ENCODE measurements at regions not wholly inside any gene's neighbourhood (a gene's known extent, or its start where the extent isn't known, plus 50 kb on each side); places are given as distances from the start of the nearest gene placed in this dataset.

- DNase-seq (no peak), ATAC-seq (ENCODE audit: low read depth in 2 of 2) (no peak)
- H3K27me3 ChIP-seq (ENCODE audit: control insufficient read depth, insufficient read depth, low read length): no peaks in the 10 kb centered on the region
- no peak overlapping the region for H3K4me3 ChIP-seq (ENCODE audit: low read depth, low read length)
- peaks cover 0 to 5% of the 10 kb centered on the region in 2 experiments for H3K9me3 ChIP-seq (ENCODE audit: control insufficient read depth in 2 of 2, low read length in 2 of 2)
- Mint-ChIP-seq H3K9me3 (peaks cover 0 to 18% (median 5%) of the 10 kb centered on the region in 7 donors), H3K36me3 (no peaks in the 10 kb centered on the region), H3K27me3 (no peaks in the 10 kb centered on the region), H3K27ac (no peak overlapping the region), H3K4me3 (no peak overlapping the region), H3K4me1 (no peaks in the 10 kb centered on the region)
- H3K4me1 ChIP-seq (ENCODE audit: control insufficient read depth, insufficient read depth, low read length, poor library complexity, severe bottlenecking): no peaks in the 10 kb centered on the region
- no peak overlapping the region for H3K27ac ChIP-seq (ENCODE audit: insufficient read depth, low read length, poor library complexity, severe bottlenecking)
- H3K36me3 ChIP-seq (ENCODE audit: control insufficient read depth, insufficient read depth, low read length): no peaks in the 10 kb centered on the region
Measured at GRCh38 chr5:152193391-152194107, 211.5 kb downstream of the NMUR2 start.

GRCh38 chr5:152188251-152188650, 216.8 kb downstream of the NMUR2 start:
- Histone ChIP-seq H3K9me3 (ENCODE audit: control insufficient read depth in 2 of 2, low read length in 2 of 2) (peaks cover 0 to 5% of the 10 kb centered on the region in 2 experiments), H3K27me3 (ENCODE audit: control insufficient read depth, insufficient read depth, low read length) (no peaks in the 10 kb centered on the region), H3K4me1 (ENCODE audit: control insufficient read depth, insufficient read depth, low read length, poor library complexity, severe bottlenecking) (no peaks in the 10 kb centered on the region), H3K27ac (ENCODE audit: insufficient read depth, low read length, poor library complexity, severe bottlenecking) (no peak overlapping the region), H3K4me3 (ENCODE audit: low read depth, low read length) (no peak overlapping the region), H3K36me3 (ENCODE audit: control insufficient read depth, insufficient read depth, low read length) (no peaks in the 10 kb centered on the region)
- ATAC-seq (ENCODE audit: low read depth in 2 of 2) (no peak), DNase-seq (no peak)
- H3K36me3 Mint-ChIP-seq: no peaks in the 10 kb centered on the region
- peaks cover 4% of the 10 kb centered on the region for H3K27me3 Mint-ChIP-seq
- no peak overlapping the region for H3K27ac Mint-ChIP-seq
- H3K9me3 Mint-ChIP-seq: peaks cover 0 to 19% (median 3%) of the 10 kb centered on the region in 7 donors
- no peak overlapping the region for H3K4me3 Mint-ChIP-seq
- no peaks in the 10 kb centered on the region for H3K4me1 Mint-ChIP-seq

GRCh38 chr5:152187668-152188067, 217.4 kb downstream of the NMUR2 start:
- Mint-ChIP-seq H3K4me3 (no peak overlapping the region), H3K9me3 (peaks cover 0 to 13% (median 0%) of the 10 kb centered on the region in 7 donors), H3K4me1 (no peaks in the 10 kb centered on the region), H3K27me3 (peaks cover 4% of the 10 kb centered on the region), H3K36me3 (no peaks in the 10 kb centered on the region), H3K27ac (no peak overlapping the region)
- no peak for ATAC-seq (ENCODE audit: low read depth in 2 of 2)
- no peak overlapping the region for H3K4me3 ChIP-seq (ENCODE audit: low read depth, low read length)
- no peak overlapping the region for H3K27ac ChIP-seq (ENCODE audit: insufficient read depth, low read length, poor library complexity, severe bottlenecking)
- H3K4me1 ChIP-seq (ENCODE audit: control insufficient read depth, insufficient read depth, low read length, poor library complexity, severe bottlenecking): no peaks in the 10 kb centered on the region
- no peaks in the 10 kb centered on the region for H3K36me3 ChIP-seq (ENCODE audit: control insufficient read depth, insufficient read depth, low read length)
- no peaks in the 10 kb centered on the region for H3K27me3 ChIP-seq (ENCODE audit: control insufficient read depth, insufficient read depth, low read length)
- peaks cover 0 to 2% of the 10 kb centered on the region in 2 experiments for H3K9me3 ChIP-seq (ENCODE audit: control insufficient read depth in 2 of 2, low read length in 2 of 2)
- DNase-seq: no peak

- Histone ChIP-seq H3K36me3 (ENCODE audit: control insufficient read depth, insufficient read depth, low read length) (no peaks in the 10 kb centered on the region), H3K27ac (ENCODE audit: insufficient read depth, low read length, poor library complexity, severe bottlenecking) (no peak overlapping the region), H3K4me1 (ENCODE audit: control insufficient read depth, insufficient read depth, low read length, poor library complexity, severe bottlenecking) (no peaks in the 10 kb centered on the region), H3K4me3 (ENCODE audit: low read depth, low read length) (no peak overlapping the region), H3K27me3 (ENCODE audit: control insufficient read depth, insufficient read depth, low read length) (no peaks in the 10 kb centered on the region), H3K9me3 (ENCODE audit: control insufficient read depth in 2 of 2, low read length in 2 of 2) (no peaks in the 10 kb centered on the region)
- no peak for DNase-seq
- H3K4me3 Mint-ChIP-seq: no peak overlapping the region
- H3K27me3 Mint-ChIP-seq: peaks cover 4% of the 10 kb centered on the region
- H3K36me3 Mint-ChIP-seq: no peaks in the 10 kb centered on the region
- H3K27ac Mint-ChIP-seq: no peak overlapping the region
- no peaks in the 10 kb centered on the region for H3K4me1 Mint-ChIP-seq
- no peak for ATAC-seq (ENCODE audit: low read depth in 2 of 2)
- peaks cover 0 to 5% (median under 1%) of the 10 kb centered on the region in 7 donors for H3K9me3 Mint-ChIP-seq
Measured at GRCh38 chr5:152185547-152186245, 219.4 kb downstream of the NMUR2 start.

GRCh38 chr5:152184266-152184665, 220.8 kb downstream of the NMUR2 start:
- no peaks in the 10 kb centered on the region for H3K4me1 Mint-ChIP-seq
- no peaks in the 10 kb centered on the region for H3K36me3 ChIP-seq (ENCODE audit: control insufficient read depth, insufficient read depth, low read length)
- H3K27me3 Mint-ChIP-seq: peaks cover 4% of the 10 kb centered on the region
- no peaks in the 10 kb centered on the region for H3K36me3 Mint-ChIP-seq
- H3K9me3 ChIP-seq (ENCODE audit: control insufficient read depth in 2 of 2, low read length in 2 of 2): peaks cover 0 to 8% of the 10 kb centered on the region in 2 experiments
- no peak overlapping the region for H3K4me3 Mint-ChIP-seq
- H3K4me3 ChIP-seq (ENCODE audit: low read depth, low read length): no peak overlapping the region
- H3K4me1 ChIP-seq (ENCODE audit: control insufficient read depth, insufficient read depth, low read length, poor library complexity, severe bottlenecking): no peaks in the 10 kb centered on the region
- H3K9me3 Mint-ChIP-seq: peaks cover 0 to 7% (median 3%) of the 10 kb centered on the region in 7 donors
- H3K27ac ChIP-seq (ENCODE audit: insufficient read depth, low read length, poor library complexity, severe bottlenecking): no peak overlapping the region
- DNase-seq (no peak), ATAC-seq (ENCODE audit: low read depth in 2 of 2) (no peak)
- H3K27ac Mint-ChIP-seq: no peak overlapping the region
- H3K27me3 ChIP-seq (ENCODE audit: control insufficient read depth, insufficient read depth, low read length): no peaks in the 10 kb centered on the region

GRCh38 chr5:152181461-152181860, 223.6 kb downstream of the NMUR2 start:
- Histone ChIP-seq H3K4me1 (ENCODE audit: control insufficient read depth, insufficient read depth, low read length, poor library complexity, severe bottlenecking) (no peaks in the 10 kb centered on the region), H3K4me3 (ENCODE audit: low read depth, low read length) (no peak overlapping the region), H3K27me3 (ENCODE audit: control insufficient read depth, insufficient read depth, low read length) (no peaks in the 10 kb centered on the region), H3K27ac (ENCODE audit: insufficient read depth, low read length, poor library complexity, severe bottlenecking) (no peak overlapping the region), H3K36me3 (ENCODE audit: control insufficient read depth, insufficient read depth, low read length) (no peaks in the 10 kb centered on the region), H3K9me3 (ENCODE audit: control insufficient read depth in 2 of 2, low read length in 2 of 2) (peaks cover 0 to 9% of the 10 kb centered on the region in 2 experiments)
- no peaks in the 10 kb centered on the region for H3K36me3 Mint-ChIP-seq
- DNase-seq (no peak), ATAC-seq (ENCODE audit: low read depth in 2 of 2) (no peak)
- H3K4me1 Mint-ChIP-seq: no peaks in the 10 kb centered on the region
- H3K4me3 Mint-ChIP-seq: no peak overlapping the region
- H3K27ac Mint-ChIP-seq: no peak overlapping the region
- peaks cover 0 to 11% (median 5%) of the 10 kb centered on the region in 7 donors for H3K9me3 Mint-ChIP-seq
- H3K27me3 Mint-ChIP-seq: peaks cover 7% of the 10 kb centered on the region

GRCh38 chr5:152178350-152178699, 226.8 kb downstream of the NMUR2 start:
- Mint-ChIP-seq H3K4me1 (no peaks in the 10 kb centered on the region), H3K27ac (no peak overlapping the region), H3K36me3 (no peaks in the 10 kb centered on the region), H3K9me3 (peaks cover 0 to 13% (median 8%) of the 10 kb centered on the region in 7 donors), H3K27me3 (peaks cover 8% of the 10 kb centered on the region), H3K4me3 (no peak overlapping the region)
- no peak overlapping the region for H3K27ac ChIP-seq (ENCODE audit: insufficient read depth, low read length, poor library complexity, severe bottlenecking)
- no peaks in the 10 kb centered on the region for H3K36me3 ChIP-seq (ENCODE audit: control insufficient read depth, insufficient read depth, low read length)
- peaks cover 0 to 9% of the 10 kb centered on the region in 2 experiments for H3K9me3 ChIP-seq (ENCODE audit: control insufficient read depth in 2 of 2, low read length in 2 of 2)
- no peaks in the 10 kb centered on the region for H3K4me1 ChIP-seq (ENCODE audit: control insufficient read depth, insufficient read depth, low read length, poor library complexity, severe bottlenecking)
- H3K4me3 ChIP-seq (ENCODE audit: low read depth, low read length): no peak overlapping the region
- DNase-seq (no peak), ATAC-seq (ENCODE audit: low read depth in 2 of 2) (no peak)
- H3K27me3 ChIP-seq (ENCODE audit: control insufficient read depth, insufficient read depth, low read length): no peaks in the 10 kb centered on the region

All from CD4-positive, CD25-positive, alpha-beta regulatory T cell (primary cell).